SKM-1 (cell line): ENCODE measurements at regions not wholly inside any gene's neighbourhood (a gene's known extent, or its start where the extent isn't known, plus 50 kb on each side); places are given as distances from the start of the nearest gene placed in this dataset.
"Not testable (repeated sequence)": the region's sequence is repeated elsewhere in the genome, so short reads cannot be mapped to it uniquely, and the experiment has no call there.

ENCODE experiments used
- DNase-seq: peaks from one replicate; lab custom pipeline; 2025; ENCODE audit not compliant: unreplicated experiment; lab: John Stamatoyannopoulos, UW

DNA sequence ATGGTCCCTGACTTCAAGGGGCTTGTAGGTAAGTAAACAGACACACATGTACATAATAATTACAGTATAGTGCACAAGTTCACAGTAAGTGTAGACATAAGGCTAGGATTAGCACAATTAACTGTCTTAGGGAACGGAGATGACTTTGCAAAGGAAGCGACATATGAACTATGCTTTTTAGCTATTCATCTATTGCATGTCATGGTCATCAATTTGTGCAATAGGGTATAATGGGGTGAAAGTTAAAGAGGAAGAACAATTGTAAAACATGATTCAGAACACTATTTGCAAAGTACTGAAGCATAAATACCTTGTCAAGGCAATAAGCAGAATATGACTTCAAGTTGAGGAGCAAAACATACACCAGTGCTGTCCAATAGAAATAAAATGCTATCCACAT is 112.3 kb upstream of the SLC8A1 start:
- DNase-seq: no peak

DNA sequence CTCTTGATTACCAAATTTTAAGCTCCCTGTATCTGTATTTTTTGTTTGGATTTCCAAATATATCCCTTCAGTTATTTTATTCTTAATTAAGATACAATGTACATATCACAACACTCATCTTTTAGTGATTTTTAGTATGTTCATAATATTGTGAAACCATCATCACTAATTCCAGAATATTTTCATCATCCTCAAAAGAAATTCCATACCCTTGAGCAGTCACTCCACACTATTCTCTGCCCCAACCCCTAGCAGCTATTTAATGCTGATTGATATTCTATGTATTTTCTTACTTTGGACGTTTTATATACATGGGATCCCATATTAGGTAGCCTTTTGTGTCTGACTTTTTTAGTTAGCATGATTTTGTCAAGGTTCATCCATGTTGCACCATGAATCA is 127.4 kb upstream of the SLC8A1 start:
- no peak for DNase-seq

DNA sequence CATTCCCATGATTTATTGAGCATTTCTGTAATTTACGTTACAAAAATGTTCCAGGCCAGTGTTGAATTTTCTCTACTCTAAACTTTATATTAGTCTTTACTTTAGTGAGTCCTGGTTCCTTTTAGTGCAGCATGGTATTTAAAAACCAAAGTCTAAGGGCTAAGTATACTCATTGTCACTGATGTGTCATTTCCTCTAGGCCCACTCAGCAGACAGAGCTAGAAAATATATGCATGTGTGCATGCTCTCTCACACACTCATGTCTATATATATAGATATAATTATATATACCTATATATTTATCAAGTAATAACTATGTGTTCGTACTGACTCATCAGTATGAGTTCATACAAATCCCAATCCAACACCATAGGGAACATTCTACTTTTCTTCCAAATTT is 132.5 kb upstream of the SLC8A1 start:
- no peak for DNase-seq

- DNase-seq: no peak
Observed at GRCh38 chr2:40591774-40592173, 139.9 kb upstream of the SLC8A1 start.

- DNase-seq: no peak
Observed at GRCh38 chr2:40592218-40592617, 140.3 kb upstream of the SLC8A1 start.

DNA sequence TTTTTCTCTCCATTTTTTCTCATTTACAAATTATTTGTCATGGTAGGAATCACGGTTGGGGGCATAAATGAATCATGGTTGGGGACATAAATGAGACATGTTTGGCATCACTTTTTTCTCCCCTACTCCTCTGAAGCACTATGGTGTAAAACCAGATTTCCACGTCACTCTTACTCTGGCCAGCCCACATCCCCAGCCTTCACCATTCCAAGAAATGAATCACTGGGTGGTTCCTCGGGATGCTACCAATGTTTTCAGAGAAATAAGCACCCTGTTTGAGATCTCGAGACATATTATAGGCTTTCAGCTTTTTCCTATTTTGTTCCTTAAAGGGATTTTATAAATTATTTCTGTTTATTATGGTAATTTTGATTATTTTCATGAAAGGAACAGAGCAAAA is 155.0 kb upstream of the SLC8A1 start:
- no peak for DNase-seq

- DNase-seq: no peak
Observed at GRCh38 chr2:40611196-40611595, 159.3 kb upstream of the SLC8A1 start.

DNA sequence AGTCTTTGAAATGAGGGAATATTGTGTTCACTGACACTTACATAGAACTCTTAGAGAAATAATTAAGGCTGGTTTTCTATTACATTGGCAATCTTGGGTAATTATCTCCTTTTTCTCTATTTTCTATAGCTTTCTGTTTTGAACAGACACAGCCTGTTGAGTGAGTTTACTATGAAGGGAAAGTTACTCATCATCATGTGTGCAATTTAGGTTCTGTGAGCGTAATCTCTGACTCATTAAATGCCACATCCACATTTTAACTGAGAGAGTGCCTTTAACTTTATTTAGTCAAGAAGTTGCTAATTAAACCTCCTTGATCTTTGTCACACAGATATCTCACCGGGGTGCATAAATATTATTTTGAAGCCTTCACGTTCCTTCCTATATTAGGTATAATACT is 174.0 kb upstream of the SLC8A1 start:
- DNase-seq: no peak

DNA sequence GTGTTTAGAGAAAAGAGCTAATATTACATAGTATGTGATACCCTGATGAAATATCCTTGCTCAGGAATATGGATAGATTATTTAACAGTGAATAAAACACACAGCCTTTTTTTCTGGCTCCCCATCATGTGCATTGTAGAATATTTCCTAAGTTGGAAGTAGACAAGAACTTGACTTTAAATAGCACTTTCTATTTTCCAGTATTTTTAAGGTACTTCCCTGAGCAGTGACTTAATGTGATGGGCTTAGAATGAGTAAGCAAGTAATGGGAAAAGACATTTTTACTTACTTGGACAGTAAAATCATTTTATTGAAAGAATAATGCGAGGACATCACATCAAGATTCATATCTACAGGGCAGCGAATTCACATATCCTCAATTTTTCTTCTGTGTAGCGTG is 176.7 kb upstream of the SLC8A1 start:
- no peak for DNase-seq

GRCh38 chr2:40629768-40630434 is 178.0 kb upstream of the SLC8A1 start:
- DNase-seq: no peak

DNA sequence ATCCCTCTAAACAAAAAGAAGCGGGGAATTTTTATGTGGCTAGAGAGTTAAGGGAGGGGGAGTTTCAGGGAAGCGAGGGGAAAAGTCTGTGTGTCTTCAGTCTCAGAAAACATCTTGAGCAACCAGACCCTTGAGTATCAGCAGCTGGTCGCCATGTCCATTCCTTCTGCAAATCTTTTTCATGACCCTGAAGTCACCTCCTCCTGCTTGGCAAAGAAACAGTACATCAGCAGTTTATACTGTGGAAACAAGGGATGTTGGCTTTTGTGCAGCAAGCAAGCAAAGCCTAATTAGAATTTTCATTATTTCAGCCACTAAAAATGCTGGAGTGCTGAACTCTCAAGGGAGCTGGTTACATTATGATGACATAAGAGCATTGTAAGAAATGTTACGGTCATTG is 187.4 kb upstream of the SLC8A1 start:
- DNase-seq: no peak

DNA sequence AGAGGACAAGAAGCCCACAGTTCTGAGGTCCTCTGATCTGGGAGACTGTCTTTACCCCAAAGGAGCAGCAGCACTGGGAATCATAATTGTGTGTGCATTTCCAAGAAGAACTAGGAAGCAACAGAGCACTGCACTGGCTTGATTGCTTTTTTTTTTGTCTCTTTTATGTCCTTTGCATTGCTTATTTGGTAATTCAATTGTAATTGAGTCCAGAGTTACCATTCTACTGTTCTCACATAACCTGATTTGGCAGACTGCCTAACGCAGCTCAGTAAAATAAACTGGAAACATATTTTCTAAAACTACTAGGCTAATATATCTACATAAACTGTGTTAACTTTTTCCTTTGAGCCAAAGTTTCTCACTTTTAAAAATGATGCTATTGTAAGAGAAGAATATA is 190.3 kb upstream of the SLC8A1 start:
- no peak for DNase-seq

DNA sequence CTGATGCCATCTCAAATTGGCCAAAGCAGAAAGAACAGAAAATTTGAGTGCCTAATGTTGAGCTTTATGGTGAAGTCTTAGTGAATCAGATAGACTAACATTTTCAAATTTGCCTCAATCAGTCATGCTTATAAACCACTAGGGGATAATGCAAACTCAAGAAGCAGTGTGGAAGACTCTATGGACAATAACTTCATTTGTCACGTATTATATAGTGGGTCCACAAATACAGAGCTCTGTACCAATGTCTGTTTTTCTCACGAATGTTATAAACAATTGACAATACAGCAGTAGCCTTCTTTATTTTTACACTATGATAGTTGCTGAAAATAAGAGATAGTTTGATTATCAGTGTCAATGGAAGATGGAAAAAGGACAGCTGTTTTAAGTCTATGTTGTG is 190.8 kb upstream of the SLC8A1 start:
- no peak for DNase-seq

DNA sequence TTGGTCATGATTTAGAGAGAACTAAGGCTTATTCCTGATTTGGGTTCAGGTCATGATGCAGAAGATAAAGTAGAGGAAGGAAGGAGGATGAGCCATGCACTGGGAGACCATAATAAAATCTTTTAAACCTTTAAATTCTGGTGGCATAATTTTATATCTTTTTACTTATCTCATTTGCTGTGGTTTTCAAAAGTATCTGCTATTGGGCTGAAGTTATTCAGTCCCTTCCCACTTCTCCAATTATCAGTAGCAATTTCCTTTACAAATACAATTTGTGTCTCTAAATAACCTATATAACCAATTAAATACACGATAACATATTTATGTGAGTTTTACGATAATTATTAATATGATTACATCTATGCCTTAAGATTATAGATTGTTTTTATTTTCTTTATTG is 194.8 kb upstream of the SLC8A1 start:
- DNase-seq: no peak

GRCh38 chr2:40652155-40652554 is 200.3 kb upstream of the SLC8A1 start:
- no peak for DNase-seq

DNA sequence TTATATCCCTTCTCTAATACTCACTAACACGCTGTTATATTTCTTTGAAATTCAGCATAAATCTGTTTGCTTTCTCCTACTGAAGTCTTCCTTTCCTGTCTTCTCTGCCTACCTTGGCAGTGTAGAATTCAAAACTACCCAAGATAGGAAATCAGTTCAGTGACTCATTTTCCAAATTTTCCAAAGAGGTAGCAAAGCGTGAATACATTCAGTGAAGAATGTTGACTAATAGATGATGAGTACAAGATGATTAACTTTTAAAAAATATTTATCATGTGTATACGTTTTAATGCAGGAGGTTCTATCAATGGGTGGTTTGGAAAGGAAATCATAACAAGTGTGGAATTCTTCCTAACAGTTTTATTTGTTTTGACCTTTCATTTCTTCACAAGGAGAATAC is 201.9 kb upstream of the SLC8A1 start:
- DNase-seq: no peak

GRCh38 chr2:40654346-40654745 is 202.5 kb upstream of the SLC8A1 start:
- DNase-seq: no peak

DNA sequence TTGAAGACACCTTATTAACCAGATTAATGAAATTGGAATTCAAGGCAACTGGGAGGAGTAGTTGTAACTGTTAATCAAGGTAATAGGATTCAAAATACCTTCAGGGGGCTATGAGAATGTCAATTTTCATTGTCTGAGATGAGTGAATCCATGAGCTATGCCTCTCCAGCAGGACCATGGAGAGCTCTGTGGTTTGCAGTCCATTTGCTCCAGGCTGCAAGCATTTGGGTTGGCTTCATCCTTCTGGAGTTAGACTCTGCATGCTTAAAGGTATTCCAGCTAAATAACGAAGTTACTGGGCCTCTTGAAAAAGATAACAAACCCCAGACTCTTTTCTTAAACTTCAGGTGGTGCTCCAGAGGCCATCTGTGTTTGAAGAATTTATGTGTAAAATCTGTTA is 207.1 kb upstream of the SLC8A1 start:
- DNase-seq: no peak

- DNase-seq: no peak
Observed at GRCh38 chr2:40665493-40666232, 213.8 kb upstream of the SLC8A1 start.

GRCh38 chr2:40666398-40666797 is 214.5 kb upstream of the SLC8A1 start:
- DNase-seq: no peak

DNA sequence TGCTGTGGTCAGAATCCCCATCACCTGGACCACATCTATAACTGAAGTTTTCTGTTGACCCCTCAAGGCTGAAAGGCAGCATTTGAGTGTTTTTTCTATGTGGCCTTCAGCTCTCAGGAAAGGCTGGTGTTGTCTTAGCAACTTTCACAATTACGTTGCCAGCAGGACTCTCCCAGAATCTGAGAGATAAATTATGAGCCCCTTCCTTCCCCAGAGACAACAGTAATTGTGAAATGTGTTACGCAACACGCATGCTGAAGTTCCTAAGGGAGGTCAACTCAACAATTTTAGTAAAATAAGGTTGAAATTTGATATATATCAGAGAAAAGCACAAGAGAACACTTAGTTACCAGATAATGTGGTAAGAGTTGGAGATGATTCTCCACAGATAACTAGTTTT is 216.5 kb upstream of the SLC8A1 start:
- DNase-seq: peak; percentile 21

DNA sequence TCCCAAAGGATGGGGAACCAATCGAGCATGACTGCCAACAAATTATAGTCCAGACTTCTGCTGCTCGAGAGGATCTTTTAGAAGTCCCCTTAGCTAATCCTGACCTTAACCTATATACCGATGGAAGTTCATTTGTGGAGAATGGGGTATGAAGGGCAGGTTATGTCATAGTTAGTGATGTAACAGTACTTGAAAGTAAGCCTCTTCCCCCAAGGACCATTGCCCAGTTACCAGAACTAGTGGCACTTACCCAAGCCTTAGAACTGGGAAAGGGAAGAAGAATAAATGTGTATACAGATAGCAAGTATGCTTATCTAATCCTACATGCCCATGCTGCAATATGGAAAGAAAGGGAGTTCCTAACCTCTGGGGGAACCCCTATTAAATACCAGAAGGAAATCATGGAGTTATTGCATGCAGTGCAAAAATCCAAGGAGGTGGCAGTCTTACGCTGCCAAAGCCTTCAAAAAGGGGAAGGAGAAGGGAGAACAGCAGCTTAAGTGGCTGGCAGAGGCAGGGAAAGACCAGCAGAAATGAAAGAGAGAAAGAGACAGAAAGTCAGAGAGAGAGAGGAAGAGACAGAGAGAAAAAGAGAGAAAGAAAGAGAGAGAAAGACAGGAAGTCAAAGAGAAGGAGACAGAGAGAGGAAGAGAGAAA is 224.4 kb upstream of the SLC8A1 start:
- DNase-seq: not testable (repeated sequence)
